ENCODE measurements at regions not wholly inside any gene's neighbourhood (a gene's known extent, or its start where the extent isn't known, plus 50 kb on each side); places are given as distances from the start of the nearest gene placed in this dataset.

GRCh38 chr14:61847861-61848260 lies 85.6 kb downstream of the SNAPC1 start:
- intact Hi-C loops (cut with micrococcal nuclease): no loop called here
- H3K27ac Mint-ChIP-seq: no peak overlapping the region

DNA sequence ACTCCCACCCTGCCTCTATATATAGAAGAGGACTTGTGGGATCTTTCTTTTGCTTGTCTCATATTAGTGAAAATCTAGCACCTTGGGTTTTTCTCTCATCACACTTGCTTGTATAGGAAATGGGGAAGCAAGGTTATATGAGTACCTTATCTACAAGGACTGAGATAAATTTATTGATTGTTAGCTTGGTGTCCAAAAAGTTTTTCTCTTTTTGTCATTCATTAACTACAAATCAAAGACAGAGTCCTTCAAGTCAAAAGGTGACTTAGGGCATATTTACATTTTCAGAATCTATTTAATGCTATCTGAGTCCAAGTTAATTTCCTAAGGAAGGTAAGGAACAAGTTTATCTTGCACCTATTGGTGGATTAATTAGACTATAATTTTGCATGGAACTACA lies 92.7 kb downstream of the SNAPC1 start:
- Mint-ChIP-seq H3K36me3 (ENCODE audit: low read depth) (no peaks in the 10 kb centered on the region), H3K4me3 (no peak overlapping the region), H3K4me1 (ENCODE audit: low read depth) (no peaks in the 10 kb centered on the region), H3K9me3 (no peaks in the 10 kb centered on the region), H3K27ac (no peak overlapping the region), H3K27me3 (peaks cover 17% of the 10 kb centered on the region)
- intact Hi-C loops (cut with micrococcal nuclease): no loop called here

More at GRCh38 chr14:61847861-61848260, 85.6 kb downstream of the SNAPC1 start:
- peaks cover 5% of the 10 kb centered on the region for H3K27me3 Mint-ChIP-seq
- no peaks in the 10 kb centered on the region for H3K36me3 Mint-ChIP-seq (ENCODE audit: low read depth)
- no peaks in the 10 kb centered on the region for H3K9me3 Mint-ChIP-seq
- H3K4me3 Mint-ChIP-seq: no peak overlapping the region
- no peaks in the 10 kb centered on the region for H3K4me1 Mint-ChIP-seq (ENCODE audit: low read depth)

DNA sequence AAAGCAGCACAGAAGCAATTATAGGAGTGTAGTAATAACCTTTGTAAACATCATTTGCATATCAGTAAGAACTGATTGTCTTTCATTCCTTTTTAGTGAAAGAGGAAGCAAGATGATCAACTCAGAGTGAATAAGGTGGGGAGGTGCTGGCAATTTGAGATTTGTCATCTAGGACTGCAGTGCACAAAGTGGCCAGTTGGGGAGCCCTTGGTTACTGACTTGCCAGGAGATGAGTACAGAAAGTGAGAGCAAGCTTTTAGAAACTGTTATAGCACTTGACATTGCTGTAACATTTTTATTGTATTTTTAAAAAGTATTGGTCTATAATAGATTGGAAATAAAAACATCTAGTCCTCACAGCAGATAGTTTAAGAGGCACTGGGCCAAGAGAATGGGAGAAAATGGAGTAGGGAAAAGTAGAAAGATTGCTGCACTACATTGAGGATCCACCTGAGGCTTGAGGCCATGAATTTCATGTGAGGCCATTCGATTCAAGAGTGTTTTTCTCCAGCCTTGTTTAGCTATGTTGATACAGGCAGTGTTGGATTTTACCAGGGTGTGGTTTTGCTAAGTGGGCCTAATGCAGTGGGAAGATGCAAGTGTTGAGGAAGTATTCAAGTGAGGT lies 98.2 kb downstream of the SNAPC1 start:
- no peaks in the 10 kb centered on the region for H3K36me3 Mint-ChIP-seq (ENCODE audit: low read depth)
- H3K4me1 Mint-ChIP-seq (ENCODE audit: low read depth): no peaks in the 10 kb centered on the region
- peaks cover 23% of the 10 kb centered on the region for H3K27me3 Mint-ChIP-seq
- intact Hi-C loops (cut with micrococcal nuclease): loop anchor here (10.0 kb wide), 1 partner anchor 264 kb away; no protein-coding TSS in a partner anchor
- H3K27ac Mint-ChIP-seq: no peak overlapping the region
- no peak overlapping the region for H3K4me3 Mint-ChIP-seq
- H3K9me3 Mint-ChIP-seq: no peaks in the 10 kb centered on the region

- Mint-ChIP-seq H3K4me3 (no peak overlapping the region), H3K4me1 (ENCODE audit: low read depth) (no peaks in the 10 kb centered on the region), H3K36me3 (ENCODE audit: low read depth) (no peaks in the 10 kb centered on the region), H3K27me3 (peaks cover 21% of the 10 kb centered on the region), H3K27ac (no peak overlapping the region), H3K9me3 (no peaks in the 10 kb centered on the region)
- intact Hi-C loops (cut with micrococcal nuclease): loop anchor here (10.0 kb wide), 1 partner anchor 263 kb away; no protein-coding TSS in a partner anchor
Measured at GRCh38 chr14:61861320-61861865, 99.2 kb downstream of the SNAPC1 start.

GRCh38 chr14:61864329-61864898 lies 102.2 kb downstream of the SNAPC1 start:
- Mint-ChIP-seq H3K36me3 (ENCODE audit: low read depth) (no peaks in the 10 kb centered on the region), H3K27me3 (peaks cover 10% of the 10 kb centered on the region), H3K27ac (no peak overlapping the region), H3K4me3 (no peak overlapping the region), H3K9me3 (peaks cover 2% of the 10 kb centered on the region), H3K4me1 (ENCODE audit: low read depth) (no peaks in the 10 kb centered on the region)
- intact Hi-C loops (cut with micrococcal nuclease): loop anchor here (10.0 kb wide), 1 partner anchor 260 kb away; no protein-coding TSS in a partner anchor

GRCh38 chr14:61866932-61867920 lies 105.0 kb downstream of the SNAPC1 start:
- Mint-ChIP-seq H3K9me3 (peaks cover 21% of the 10 kb centered on the region), H3K36me3 (ENCODE audit: low read depth) (peaks cover 11% of the 10 kb centered on the region), H3K27me3 (peaks cover 18% of the 10 kb centered on the region), H3K4me1 (ENCODE audit: low read depth) (peaks cover 1% of the 10 kb centered on the region), H3K27ac (no peak overlapping the region), H3K4me3 (no peak overlapping the region)
- intact Hi-C loops (cut with micrococcal nuclease): loop anchor here (10.0 kb wide), 1 partner anchor 258 kb away; no protein-coding TSS in a partner anchor

GRCh38 chr14:61868846-61869245 lies 106.6 kb downstream of the SNAPC1 start:
- intact Hi-C loops (cut with micrococcal nuclease): loop anchor here (10.0 kb wide), 1 partner anchor 256 kb away; no protein-coding TSS in a partner anchor
- H3K36me3 Mint-ChIP-seq (ENCODE audit: low read depth): peaks cover 11% of the 10 kb centered on the region
- H3K27ac Mint-ChIP-seq: no peak overlapping the region
- peaks cover 21% of the 10 kb centered on the region for H3K9me3 Mint-ChIP-seq
- peaks cover 18% of the 10 kb centered on the region for H3K27me3 Mint-ChIP-seq
- no peak overlapping the region for H3K4me3 Mint-ChIP-seq
- H3K4me1 Mint-ChIP-seq (ENCODE audit: low read depth): peaks cover 6% of the 10 kb centered on the region

DNA sequence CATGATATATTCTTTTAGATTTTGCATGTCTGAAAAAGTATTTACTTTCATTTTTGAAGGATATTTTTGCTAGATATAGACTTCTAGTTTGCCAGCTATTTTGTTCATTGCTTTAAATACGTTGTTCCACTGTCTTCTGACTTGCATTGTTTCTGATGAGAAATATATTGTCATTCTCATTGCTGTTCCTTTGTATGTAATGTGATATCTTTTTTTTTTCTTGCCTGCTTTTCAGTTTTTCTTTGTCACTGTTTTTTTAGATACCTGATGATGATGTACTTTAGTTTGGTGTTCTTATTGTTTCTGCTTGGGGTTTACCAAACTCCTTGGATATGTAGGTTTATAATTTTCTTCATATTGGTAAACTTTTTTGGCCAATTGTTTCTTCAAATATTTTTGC lies 107.9 kb downstream of the SNAPC1 start:
- peaks cover 16% of the 10 kb centered on the region for H3K27me3 Mint-ChIP-seq
- H3K4me3 Mint-ChIP-seq: no peak overlapping the region
- H3K9me3 Mint-ChIP-seq: peaks cover 21% of the 10 kb centered on the region
- H3K27ac Mint-ChIP-seq: no peak overlapping the region
- H3K4me1 Mint-ChIP-seq (ENCODE audit: low read depth): peaks cover 6% of the 10 kb centered on the region
- H3K36me3 Mint-ChIP-seq (ENCODE audit: low read depth): peaks cover 11% of the 10 kb centered on the region
- intact Hi-C loops (cut with micrococcal nuclease): no loop called here

GRCh38 chr14:61872452-61872851 lies 110.2 kb downstream of the SNAPC1 start:
- Mint-ChIP-seq H3K4me3 (no peak overlapping the region), H3K27ac (no peak overlapping the region), H3K36me3 (ENCODE audit: low read depth) (peaks cover 11% of the 10 kb centered on the region), H3K4me1 (ENCODE audit: low read depth) (peaks cover 6% of the 10 kb centered on the region), H3K9me3 (peaks cover 21% of the 10 kb centered on the region), H3K27me3 (peaks cover 29% of the 10 kb centered on the region)
- intact Hi-C loops (cut with micrococcal nuclease): no loop called here

DNA sequence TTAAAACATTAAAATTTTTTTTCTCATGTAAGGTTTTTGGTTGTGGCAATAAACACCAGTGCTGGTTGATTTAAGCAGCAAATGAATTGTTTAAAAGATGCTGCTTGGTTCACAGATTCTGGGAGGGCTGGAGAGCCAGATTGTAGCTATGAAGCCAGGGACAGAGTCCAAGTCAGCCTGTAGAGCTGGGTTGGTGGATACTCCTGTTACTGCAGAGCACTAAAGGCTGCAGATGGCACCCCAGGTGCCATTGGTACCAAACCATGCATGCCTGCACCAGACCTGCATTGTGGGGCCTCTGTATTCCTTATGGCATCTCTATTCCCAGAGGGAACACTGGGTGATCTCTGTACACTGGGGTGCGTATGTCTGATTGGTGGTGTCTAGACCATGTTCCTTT lies 113.3 kb downstream of the SNAPC1 start:
- H3K9me3 Mint-ChIP-seq: peaks cover 9% of the 10 kb centered on the region
- H3K4me3 Mint-ChIP-seq: no peak overlapping the region
- peaks cover 6% of the 10 kb centered on the region for H3K4me1 Mint-ChIP-seq (ENCODE audit: low read depth)
- H3K27ac Mint-ChIP-seq: no peak overlapping the region
- peaks cover 42% of the 10 kb centered on the region for H3K27me3 Mint-ChIP-seq
- H3K36me3 Mint-ChIP-seq (ENCODE audit: low read depth): peaks cover 3% of the 10 kb centered on the region
- intact Hi-C loops (cut with micrococcal nuclease): no loop called here

GRCh38 chr14:61876362-61877034 lies 114.3 kb downstream of the SNAPC1 start:
- Mint-ChIP-seq H3K4me3 (no peak overlapping the region), H3K27me3 (peaks cover 42% of the 10 kb centered on the region), H3K4me1 (ENCODE audit: low read depth) (peaks cover 6% of the 10 kb centered on the region), H3K9me3 (no peaks in the 10 kb centered on the region), H3K27ac (no peak overlapping the region), H3K36me3 (ENCODE audit: low read depth) (no peaks in the 10 kb centered on the region)
- intact Hi-C loops (cut with micrococcal nuclease): no loop called here

DNA sequence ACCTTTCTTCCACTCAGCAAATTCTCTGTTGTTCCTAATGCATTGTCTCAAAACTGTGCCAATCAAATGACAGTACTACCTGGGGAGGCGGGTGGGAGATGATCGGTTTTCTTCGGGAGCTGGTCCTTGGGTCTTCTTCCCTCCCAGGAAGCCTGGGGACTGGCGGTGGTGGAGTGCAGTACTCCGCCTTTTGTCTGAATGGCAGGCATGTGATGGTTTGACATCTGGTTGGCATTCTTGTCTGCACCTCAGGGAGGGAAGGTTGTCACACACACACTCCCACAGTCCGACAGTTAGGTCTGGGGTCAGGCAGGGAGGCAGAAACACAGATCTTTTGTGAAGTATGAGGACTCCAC lies 114.8 kb downstream of the SNAPC1 start:
- H3K4me1 Mint-ChIP-seq (ENCODE audit: low read depth): peaks cover 6% of the 10 kb centered on the region
- intact Hi-C loops (cut with micrococcal nuclease): no loop called here
- H3K9me3 Mint-ChIP-seq: no peaks in the 10 kb centered on the region
- H3K36me3 Mint-ChIP-seq (ENCODE audit: low read depth): no peaks in the 10 kb centered on the region
- H3K27me3 Mint-ChIP-seq: peaks cover 45% of the 10 kb centered on the region
- no peak overlapping the region for H3K27ac Mint-ChIP-seq
- H3K4me3 Mint-ChIP-seq: no peak overlapping the region

DNA sequence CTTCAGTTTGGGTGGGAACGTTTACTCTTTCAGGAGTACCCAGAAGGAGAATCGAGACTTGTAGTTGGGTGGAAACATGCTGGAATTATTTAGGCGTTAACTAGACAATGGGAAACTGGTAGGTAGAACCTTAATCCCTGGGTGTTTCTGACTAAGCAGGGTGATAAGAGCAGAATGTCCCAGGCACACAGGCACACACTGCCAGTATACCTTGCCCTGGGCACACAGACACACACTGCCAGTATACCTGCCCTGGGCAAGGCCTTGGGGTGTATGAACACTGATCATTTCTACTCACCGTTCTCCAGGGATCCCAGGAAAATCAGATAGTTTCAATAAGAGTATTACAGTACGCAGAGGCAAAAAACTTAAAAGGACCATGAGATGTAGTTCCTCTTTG lies 115.5 kb downstream of the SNAPC1 start:
- Mint-ChIP-seq H3K4me1 (ENCODE audit: low read depth) (no peaks in the 10 kb centered on the region), H3K27ac (no peak overlapping the region), H3K36me3 (ENCODE audit: low read depth) (no peaks in the 10 kb centered on the region), H3K27me3 (peaks cover 48% of the 10 kb centered on the region), H3K4me3 (no peak overlapping the region), H3K9me3 (no peaks in the 10 kb centered on the region)
- intact Hi-C loops (cut with micrococcal nuclease): no loop called here

Measured in dendritic cell treated with granulocyte-macrophage colony-stimulating factor and Interleukin-4, amounts not matched to agents 40 ng/mL and 50 ng/mL, for 4 days (primary cell).